Coronary artery (tissue), 2 donors: ENCODE measurements at regions not wholly inside any gene's neighbourhood (a gene's known extent, or its start where the extent isn't known, plus 50 kb on each side); places are given as distances from the start of the nearest gene placed in this dataset.
A peak's percentile ranks its signal among the peaks of the same experiment; 100 is the strongest.

Experiments
- DNase-seq: peaks from one replicate; pipeline ENCODE4 v3.0.0-alpha.2; 2017; ENCODE audit warnings: low spot score
- H3K27ac ChIP-seq, 2 donors: fragments of 200-600 bp; sonication (generic); one replicate each; pipeline ENCODE4 v1.5.1; 2016 to 2019
- H3K4me3 ChIP-seq: fragments of 200-600 bp; sonication (generic); 2 replicates; pipeline ENCODE4 v1.5.1; 2016; ENCODE audit warnings: mild to moderate bottlenecking, moderate library complexity
- TF ChIP-seq, protein P1 (sequence below): fragments of 200-600 bp; sonication (generic); IDR thresholded peaks from one replicate; pipeline ENCODE4 v1.5.1; 2019; ENCODE audit warnings: antibody characterized with exemption

DNA sequence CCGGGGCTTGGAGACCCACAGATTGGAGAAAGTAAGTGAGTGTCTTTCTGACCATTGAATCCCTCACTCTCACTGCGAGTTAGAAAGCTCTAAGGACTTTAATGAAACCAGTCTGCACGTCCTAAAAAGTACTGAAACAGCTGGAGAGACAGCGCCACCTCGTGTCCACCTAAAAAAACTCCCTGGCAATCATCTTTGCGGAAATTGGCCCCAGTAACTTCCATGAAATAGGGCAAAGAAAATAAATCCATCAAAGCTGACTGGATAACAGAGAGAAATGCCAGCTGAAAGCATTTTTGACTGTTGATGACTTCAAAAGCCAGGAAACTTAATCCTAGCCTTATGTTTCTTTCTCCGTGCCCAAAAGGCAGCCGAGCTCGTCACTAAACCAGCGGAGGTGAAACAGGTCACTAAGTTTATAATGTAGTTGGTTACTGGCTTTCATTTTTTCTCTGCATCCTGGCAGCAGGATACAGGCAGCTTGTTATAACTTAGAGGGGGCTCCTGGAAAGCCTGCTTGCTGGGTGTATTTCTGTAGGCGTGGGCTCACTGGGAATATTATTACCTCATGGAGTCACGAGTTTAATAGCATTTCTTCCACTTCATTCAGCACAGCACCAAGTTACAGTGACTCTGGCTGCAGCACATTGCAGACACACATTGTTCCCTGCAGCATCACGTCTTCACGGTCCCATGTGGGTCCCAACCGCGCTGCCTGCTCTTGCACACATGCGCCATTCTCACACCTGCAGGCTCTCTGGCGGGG lies 266.5 kb downstream of the HRH4 start:
- Histone ChIP-seq H3K27ac (no peak overlapping the region), H3K4me3 (peak overlapping the region; percentile 43)
- TF ChIP-seq, protein P1, sequence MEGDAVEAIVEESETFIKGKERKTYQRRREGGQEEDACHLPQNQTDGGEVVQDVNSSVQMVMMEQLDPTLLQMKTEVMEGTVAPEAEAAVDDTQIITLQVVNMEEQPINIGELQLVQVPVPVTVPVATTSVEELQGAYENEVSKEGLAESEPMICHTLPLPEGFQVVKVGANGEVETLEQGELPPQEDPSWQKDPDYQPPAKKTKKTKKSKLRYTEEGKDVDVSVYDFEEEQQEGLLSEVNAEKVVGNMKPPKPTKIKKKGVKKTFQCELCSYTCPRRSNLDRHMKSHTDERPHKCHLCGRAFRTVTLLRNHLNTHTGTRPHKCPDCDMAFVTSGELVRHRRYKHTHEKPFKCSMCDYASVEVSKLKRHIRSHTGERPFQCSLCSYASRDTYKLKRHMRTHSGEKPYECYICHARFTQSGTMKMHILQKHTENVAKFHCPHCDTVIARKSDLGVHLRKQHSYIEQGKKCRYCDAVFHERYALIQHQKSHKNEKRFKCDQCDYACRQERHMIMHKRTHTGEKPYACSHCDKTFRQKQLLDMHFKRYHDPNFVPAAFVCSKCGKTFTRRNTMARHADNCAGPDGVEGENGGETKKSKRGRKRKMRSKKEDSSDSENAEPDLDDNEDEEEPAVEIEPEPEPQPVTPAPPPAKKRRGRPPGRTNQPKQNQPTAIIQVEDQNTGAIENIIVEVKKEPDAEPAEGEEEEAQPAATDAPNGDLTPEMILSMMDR, result peak; percentile 68
- DNase-seq, result no peak

DNA sequence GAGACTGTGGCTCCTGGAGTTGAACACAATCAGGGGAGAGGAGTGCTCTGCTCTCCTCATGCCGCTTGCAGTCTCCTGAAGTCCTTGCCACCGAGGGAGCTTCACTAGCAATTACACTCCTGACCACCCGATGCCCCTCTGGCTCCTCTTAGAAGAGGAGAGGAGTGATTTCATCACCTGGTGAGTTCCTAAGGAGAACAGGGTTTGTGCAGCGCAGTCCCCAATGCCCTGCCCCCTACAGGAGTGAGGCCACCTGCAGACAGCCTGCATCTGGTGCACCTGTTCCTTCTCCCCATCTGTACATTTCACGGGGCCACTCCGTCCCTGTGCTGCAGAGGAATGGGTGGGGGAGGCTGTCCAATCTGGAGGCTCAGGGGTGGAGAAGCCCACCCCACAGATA lies 267.2 kb downstream of the HRH4 start:
- TF ChIP-seq, protein P1, result no peak
- no peak for DNase-seq
- H3K27ac ChIP-seq, result no peak overlapping the region
- H3K4me3 ChIP-seq, result no peak overlapping the region

DNA sequence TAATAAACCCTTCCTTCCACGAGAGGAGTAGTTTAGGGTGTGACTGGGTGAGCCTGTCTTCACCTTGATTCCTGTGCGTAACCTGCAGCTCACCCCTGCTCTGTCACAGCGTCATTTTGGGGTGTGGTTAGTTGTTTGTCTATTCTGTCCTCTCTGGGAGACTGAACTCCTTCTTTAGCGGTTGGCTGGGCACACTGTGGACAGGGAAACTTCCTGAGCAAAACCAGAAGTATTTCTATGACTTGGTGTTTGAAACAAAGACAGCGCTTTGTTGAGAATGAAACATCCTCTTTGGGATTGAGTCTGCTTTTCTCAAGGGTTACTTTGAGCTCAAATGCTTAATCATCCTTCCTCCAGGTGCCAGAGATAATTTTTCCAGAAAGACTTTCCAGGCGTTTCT lies 270.7 kb downstream of the HRH4 start:
- TF ChIP-seq, protein P1, result no peak
- no peak for DNase-seq
- no peak overlapping the region for H3K4me3 ChIP-seq
- no peak overlapping the region for H3K27ac ChIP-seq

DNA sequence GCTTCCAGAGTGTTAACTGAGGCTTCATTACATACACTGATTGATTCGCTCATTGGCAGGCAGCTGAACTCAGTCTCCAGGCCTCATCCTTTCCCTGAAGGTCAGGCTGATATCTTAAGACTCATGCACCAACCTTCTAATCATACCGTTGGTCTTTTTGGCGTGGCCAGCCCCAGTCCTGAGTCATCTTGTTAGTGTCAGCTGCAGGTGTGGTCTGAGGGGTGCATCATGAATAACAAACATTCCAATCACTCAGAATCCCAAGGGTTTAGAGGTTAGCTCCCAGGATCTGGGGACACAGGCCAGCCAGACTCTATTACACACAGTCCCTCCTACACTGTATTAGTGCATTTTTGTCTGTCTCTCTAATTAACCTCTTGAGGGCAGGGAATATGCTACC lies 271.5 kb downstream of the HRH4 start:
- no peak overlapping the region for H3K27ac ChIP-seq
- TF ChIP-seq, protein P1, result no peak
- no peak overlapping the region for H3K4me3 ChIP-seq
- no peak for DNase-seq

DNA sequence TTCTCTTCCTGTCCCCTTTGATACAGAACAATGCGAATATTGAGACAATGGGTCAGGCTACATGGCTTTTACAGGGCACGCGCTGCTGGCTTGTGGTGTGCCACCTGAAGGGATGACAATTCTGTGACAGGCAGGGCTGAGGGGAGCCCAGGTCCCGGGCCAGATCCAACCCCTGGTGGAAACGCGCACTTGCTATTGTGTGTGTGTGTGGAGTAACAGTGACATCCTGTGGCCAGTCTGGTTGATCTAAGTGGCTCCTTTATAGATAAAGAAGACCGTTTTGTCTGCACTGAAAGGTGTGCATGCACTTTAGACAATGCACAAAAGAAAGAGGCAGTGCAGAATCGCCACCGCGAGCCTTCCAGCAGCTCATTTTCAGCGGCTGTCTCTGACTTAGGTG lies 273.6 kb downstream of the HRH4 start:
- DNase-seq, result no peak
- TF ChIP-seq, protein P1, result no peak
- no peak overlapping the region for H3K4me3 ChIP-seq
- H3K27ac ChIP-seq, result no peak overlapping the region

DNA sequence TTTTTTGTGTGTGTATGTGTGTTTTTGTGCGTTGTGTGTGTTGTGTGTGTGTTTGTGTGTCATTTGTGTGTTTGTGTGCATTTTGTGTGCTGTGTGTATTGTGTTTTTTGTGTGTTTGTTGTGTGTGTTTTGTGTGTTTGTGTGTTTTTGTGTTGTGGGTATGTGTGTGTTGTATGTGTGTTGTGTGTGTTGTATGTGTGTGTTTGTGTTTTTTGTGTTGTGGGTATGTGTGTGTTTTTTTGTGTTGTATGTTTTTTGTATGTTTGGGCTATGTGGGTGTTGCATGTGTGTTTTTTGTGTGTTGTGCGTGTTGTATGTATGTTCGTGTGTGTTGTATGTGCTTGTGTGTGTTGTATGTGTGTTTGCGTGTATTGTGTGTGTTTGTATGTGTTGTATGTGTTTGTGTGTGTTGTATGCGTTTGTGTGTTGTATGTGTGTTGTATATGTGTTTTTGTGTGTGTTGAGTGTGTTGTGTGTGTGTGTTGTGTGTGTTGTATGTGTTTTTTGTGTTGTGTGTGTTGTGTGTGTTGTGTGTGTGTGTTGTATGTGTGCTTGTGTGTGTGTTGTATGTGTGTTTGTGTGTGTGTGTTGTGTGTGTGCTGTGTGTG lies 275.3 kb downstream of the HRH4 start:
- H3K27ac ChIP-seq, result no peak overlapping the region
- no peak overlapping the region for H3K4me3 ChIP-seq
- TF ChIP-seq, protein P1, result no peak
- DNase-seq, result no peak
